Caki2 (cell line): ENCODE measurements at regions not wholly inside any gene's neighbourhood (a gene's known extent, or its start where the extent isn't known, plus 50 kb on each side); places are given as distances from the start of the nearest gene placed in this dataset.
"Not testable (repeated sequence)": the region's sequence is repeated elsewhere in the genome, so short reads cannot be mapped to it uniquely, and the experiment has no call there.

ENCODE experiments used
- DNase-seq: peaks from one replicate; pipeline ENCODE4 v3.0.0-alpha.2; 2015; ENCODE audit warnings: low read depth
- in situ Hi-C: cut with HindIII; loops from 2 replicates; pipeline ENCODE4 v1.10.0; 2016; ENCODE audit warnings: low sequenced_read_pairs, low pct_unique_long_range_greater_than_20kb, mixed read lengths

- in situ Hi-C loops, DNase-seq: not testable (repeated sequence)
These were observed 51.5 kb upstream of the MUC20 start for GRCh38 chr3:195669310-195669709.

DNA sequence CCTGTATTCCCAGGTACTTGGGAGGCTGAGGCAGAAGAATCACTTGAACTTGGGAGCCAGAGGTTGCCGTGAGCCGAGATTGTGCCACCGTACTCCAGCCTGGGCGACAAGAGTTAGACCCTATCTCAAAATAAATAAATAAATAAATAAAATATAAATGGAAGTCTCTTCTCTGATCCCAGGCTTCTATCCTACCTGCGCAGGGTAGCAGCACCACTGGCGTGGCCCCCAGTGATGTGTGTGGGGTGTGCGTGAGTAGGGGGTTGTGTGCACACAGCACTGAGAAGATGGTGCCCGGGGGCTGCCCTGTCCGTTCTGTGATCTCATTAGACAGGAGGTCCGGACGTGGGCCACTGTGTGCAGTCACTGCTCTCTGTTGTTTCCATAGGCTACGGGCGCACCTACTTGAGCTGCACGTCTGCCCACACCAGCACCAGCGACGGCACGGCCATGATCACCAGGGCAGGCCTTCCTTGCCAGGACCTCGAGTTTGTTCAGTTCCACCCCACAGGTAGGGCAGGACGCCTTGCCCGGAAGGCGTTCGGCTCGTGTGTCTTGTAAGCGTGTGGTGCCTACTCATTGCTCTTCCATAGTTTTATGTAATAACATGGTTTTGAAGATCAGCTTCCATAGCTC is 52.5 kb upstream of the MUC20 start:
- DNase-seq, in situ Hi-C loops: not testable (repeated sequence)

- in situ Hi-C loops, DNase-seq: not testable (repeated sequence)
These were observed 55.5 kb upstream of the MUC20 start for GRCh38 chr3:195665311-195665710.

GRCh38 chr3:195664131-195664530 is 56.6 kb upstream of the MUC20 start:
- DNase-seq, in situ Hi-C loops: not testable (repeated sequence)

GRCh38 chr3:195659136-195659533 is 61.6 kb upstream of the MUC20 start:
- in situ Hi-C loops: not testable (repeated sequence)

GRCh38 chr3:195658381-195659135 is 62.2 kb upstream of the MUC20 start:
- in situ Hi-C loops, DNase-seq: not testable (repeated sequence)

More at GRCh38 chr3:195659136-195659533, 61.6 kb upstream of the MUC20 start:
- not testable (repeated sequence) for DNase-seq

GRCh38 chr3:195657475-195658372 is 63.1 kb upstream of the MUC20 start:
- in situ Hi-C loops: not testable (repeated sequence)
- peak; percentile 66 for DNase-seq

DNA sequence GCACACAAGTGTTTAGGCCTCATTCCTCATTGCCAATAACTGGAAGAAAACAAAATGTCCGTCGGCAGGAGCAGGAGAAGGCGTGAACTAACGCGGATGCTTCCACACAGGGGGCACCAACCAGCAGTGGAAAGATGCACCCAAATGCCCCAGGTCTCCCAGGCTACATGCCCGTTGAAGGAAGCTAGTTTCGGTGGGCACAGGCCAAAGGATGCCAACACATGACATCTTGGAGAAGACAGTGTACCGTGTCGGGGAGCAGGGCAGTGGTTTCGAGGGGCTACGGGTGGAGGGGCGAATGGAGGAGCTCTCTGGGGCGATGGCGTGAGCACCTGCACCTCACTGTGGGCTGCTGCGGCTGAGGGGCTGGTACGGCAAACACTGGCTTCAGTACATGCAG is 64.7 kb upstream of the MUC20 start:
- in situ Hi-C loops: not testable (repeated sequence)

GRCh38 chr3:195654746-195655145 is 66.0 kb upstream of the MUC20 start:
- in situ Hi-C loops, DNase-seq: not testable (repeated sequence)

More for the DNA sequence above, 64.7 kb upstream of the MUC20 start:
- not testable (repeated sequence) for DNase-seq

GRCh38 chr3:195654138-195654537 is 66.6 kb upstream of the MUC20 start:
- in situ Hi-C loops, DNase-seq: not testable (repeated sequence)

DNA sequence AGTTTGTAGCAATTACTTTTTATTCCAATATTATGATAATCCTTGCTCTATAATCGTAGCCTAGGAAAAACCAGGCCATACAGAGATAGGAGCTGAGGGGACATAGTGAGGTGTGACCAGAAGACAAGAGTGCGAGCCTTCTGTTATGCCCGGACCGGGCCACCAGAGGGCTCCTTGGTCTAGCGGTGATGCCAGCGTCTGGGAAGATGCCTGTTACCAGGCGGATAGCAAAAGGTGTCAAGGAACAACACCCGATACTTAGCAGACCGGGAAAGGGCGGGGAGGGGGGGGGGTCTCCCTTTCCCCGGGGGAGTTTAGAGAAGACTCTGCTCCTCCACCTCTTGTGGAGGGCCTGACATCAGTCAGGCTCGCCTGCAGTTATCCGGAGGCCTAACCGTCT is 67.1 kb upstream of the MUC20 start:
- in situ Hi-C loops: not testable (repeated sequence)
- peak; percentile 16 for DNase-seq

DNA sequence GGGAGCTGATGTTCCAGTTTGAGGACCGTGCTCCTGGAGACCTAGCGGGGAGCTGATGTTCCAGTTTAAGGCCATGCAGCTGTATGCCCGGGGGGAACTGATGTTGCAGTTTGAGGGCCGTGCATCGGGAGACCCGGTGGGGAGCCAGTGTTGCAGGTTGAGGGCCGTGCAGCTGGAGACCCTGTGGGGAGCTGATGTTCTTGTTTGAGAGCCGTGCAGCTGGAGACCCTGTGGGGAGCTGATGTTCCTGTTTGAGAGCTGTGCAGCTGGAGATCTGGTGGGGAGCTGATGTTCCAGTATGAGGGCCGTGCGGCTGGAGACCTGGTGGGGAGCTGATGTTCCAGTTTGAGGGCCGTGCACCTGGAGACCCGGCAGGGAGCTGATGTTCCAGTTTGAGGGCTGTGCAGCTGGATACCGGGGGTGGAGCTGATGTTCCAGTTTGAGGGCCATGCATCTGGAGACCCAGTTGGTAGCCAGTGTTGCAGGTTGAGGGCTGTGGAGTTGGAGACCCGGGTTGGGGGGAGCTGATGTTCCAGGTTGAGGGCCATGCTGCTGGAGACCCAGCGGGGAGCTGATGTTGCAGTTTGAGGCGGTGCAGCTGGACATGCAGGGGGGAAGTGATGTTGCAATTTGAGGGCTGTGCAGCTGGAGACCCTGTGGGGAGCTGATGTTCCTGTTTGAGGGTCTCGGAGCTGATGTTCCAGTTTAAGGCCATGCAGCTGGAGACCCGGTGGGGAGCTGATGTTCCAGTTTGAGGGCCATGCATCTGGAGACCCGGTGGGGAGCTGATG is 64.4 kb upstream of the APOD start:
- DNase-seq, in situ Hi-C loops: not testable (repeated sequence)

- in situ Hi-C loops, DNase-seq: not testable (repeated sequence)
These were observed 62.1 kb upstream of the APOD start for GRCh38 chr3:195645872-195646271.

DNA sequence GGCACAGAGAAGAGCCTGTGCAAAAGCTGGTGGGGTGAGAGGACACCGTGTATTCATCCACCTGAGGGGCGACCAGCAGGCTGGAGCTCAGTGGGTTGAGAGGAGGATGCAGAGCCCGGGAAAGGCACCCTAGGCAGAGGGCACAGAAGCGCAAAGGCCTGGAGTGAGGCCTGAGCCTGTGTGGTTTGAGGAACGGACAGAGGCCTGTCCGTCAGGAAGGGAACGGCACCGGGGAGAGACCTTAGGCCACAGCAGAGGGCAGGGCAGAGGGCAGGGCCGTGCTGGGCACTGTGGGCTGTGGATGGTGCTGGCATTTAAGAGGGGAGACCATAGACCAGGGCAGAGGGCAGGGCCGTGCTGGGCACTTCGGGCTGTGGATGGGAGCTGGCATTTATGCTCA is 59.5 kb upstream of the APOD start:
- in situ Hi-C loops, DNase-seq: not testable (repeated sequence)

DNA sequence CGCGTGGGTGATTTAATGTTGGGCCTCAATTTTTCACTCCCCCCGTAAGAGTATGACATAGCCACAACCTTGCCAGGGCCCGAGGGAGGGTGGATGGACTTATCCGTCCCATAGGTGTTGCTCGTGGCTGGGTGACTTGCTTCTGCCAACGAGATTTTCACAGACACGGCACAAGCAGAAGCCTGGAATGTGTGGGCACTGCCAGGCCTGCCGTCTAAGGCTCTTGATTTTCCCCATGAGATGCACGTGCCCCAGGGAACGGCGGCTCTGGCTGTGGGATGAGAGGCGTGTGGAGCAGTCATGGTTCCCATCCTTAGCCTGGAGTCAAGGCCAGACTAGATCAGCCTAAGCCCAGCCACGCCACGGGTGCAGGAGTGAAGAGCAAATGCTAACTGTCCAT is 58.6 kb upstream of the APOD start:
- DNase-seq, in situ Hi-C loops: not testable (repeated sequence)

GRCh38 chr3:195638456-195638855 is 54.7 kb upstream of the APOD start:
- in situ Hi-C loops, DNase-seq: not testable (repeated sequence)

DNA sequence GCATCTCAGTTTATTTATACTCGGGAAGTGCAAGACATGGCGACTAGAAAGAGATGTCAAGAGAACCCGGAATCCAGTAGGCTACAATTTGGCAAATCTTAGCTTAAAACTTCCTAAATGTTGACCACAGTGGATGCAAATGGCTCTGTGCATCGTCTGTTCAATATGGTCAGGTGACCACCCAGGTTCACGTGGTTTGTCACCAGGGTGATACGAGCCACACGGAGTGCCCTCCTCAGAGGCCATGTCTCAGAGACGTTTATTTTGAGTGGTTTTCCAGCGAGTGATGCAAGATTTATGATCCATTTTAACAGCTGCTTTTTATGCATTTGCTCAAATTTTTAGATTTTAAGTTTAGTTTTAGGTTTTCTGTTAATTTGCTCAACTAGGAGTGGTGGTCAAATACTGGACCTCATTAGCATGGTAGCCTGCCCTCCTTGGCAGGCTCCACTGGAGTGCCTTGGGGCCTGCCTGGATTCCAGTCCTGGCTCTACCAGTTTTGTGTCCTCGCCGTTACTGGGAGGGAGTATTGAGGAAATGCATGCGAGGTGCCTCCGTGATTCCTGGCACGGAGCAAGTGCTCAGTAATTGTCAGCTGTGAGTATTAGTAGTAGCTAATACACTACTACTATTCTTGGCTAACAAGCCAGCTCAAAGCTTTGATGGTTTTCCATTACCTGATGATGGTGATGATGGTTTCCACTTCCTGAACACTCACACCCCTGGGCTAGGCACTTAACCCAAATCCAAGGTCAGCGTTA is 53.9 kb upstream of the APOD start:
- in situ Hi-C loops, DNase-seq: not testable (repeated sequence)
